GM23248 (cell line): ENCODE measurements at regions not wholly inside any gene's neighbourhood (a gene's known extent, or its start where the extent isn't known, plus 50 kb on each side); places are given as distances from the start of the nearest gene placed in this dataset.

Experiments
- EZH2 ChIP-seq: fragments of 200-600 bp; sonication (generic); IDR thresholded peaks from 2 replicates; pipeline ENCODE4 v1.6.1; 2018; ENCODE audit warnings: antibody characterized with exemption, mild to moderate bottlenecking; ENCODE audit not compliant: insufficient read depth, poor library complexity, severe bottlenecking
- EZH2phosphoT487 ChIP-seq: fragments of 200-600 bp; sonication (generic); IDR thresholded peaks from 2 replicates; pipeline ENCODE4 v1.6.1; 2018; ENCODE audit warnings: antibody characterized with exemption, moderate library complexity, mild to moderate bottlenecking, low read depth; ENCODE audit not compliant: insufficient read depth

- no peak for TF ChIP-seq EZH2
- no peak for TF ChIP-seq EZH2phosphoT487
Measured at GRCh38 chr2:137809252-137809651, 155.0 kb upstream of the HNMT start.
